ENCODE measurements at regions not wholly inside any gene's neighbourhood (a gene's known extent, or its start where the extent isn't known, plus 50 kb on each side); places are given as distances from the start of the nearest gene placed in this dataset.

- ATAC-seq (no peak), FAIRE-seq (no peak)
- POLR2A ChIA-PET, result no interaction called here
Measured at GRCh38 chr11:22566293-22566692, 59.3 kb downstream of the FANCF start.

GRCh38 chr11:22561283-22561682, 64.3 kb downstream of the FANCF start:
- FAIRE-seq, result no peak
- Histone ChIP-seq H3K9me3 (replicated peaks; ENCODE audit: control insufficient read depth, insufficient read depth, low read depth, low read length) (no peaks in the 10 kb centered on the region), H3K27ac (ENCODE audit: extremely low read depth, low read depth, low read length) (no peak overlapping the region), H3K4me1 (replicated peaks in 1 of 2; ENCODE audit: control insufficient read depth in 2 of 2, insufficient read depth in 2 of 2, low read length in 2 of 2) (no peaks in the 10 kb centered on the region), H3K36me3 (ENCODE audit: control insufficient read depth, insufficient read depth, low read length) (no peaks in the 10 kb centered on the region), H3K9ac (ENCODE audit: insufficient read depth in 1 of 2, low read depth in 2 of 2, low read length in 2 of 2) (no peak overlapping the region), H3K4me3 (no peak overlapping the region), H3K27me3 (ENCODE audit: control insufficient read depth in 2 of 2, insufficient read depth in 2 of 2, low read length in 2 of 2) (no peaks in the 10 kb centered on the region), H3K9me1 (ENCODE audit: control insufficient read depth, insufficient read depth, low read length) (no peaks in the 10 kb centered on the region), H3K79me2 (ENCODE audit: control insufficient read depth, insufficient read depth, low read length) (no peaks in the 10 kb centered on the region), H3K4me2 (ENCODE audit: insufficient read depth, low read length) (no peak overlapping the region), H2AFZ (ENCODE audit: low read depth, low read length) (no peak overlapping the region), H4K20me1 (replicated peaks; ENCODE audit: control insufficient read depth, insufficient read depth, low read length) (no peaks in the 10 kb centered on the region)
- in situ Hi-C loops (cut with MboI), result no loop called here
- ChIA-PET CTCF (ENCODE audit: low intra/inter-chr PET ratio) (no interaction called here), POLR2A (no interaction called here)
- intact Hi-C loops (cut with micrococcal nuclease), result no loop called here
- no peak for ATAC-seq
- TF ChIP-seq ZNF239 (CRISPR knock-in tag; IDR thresholded peaks at IDR 0.05), result no peak
- TF ChIP-seq CUX1 (CRISPR knock-in tag; IDR thresholded peaks at IDR 0.05), result no peak
- no peak for TF ChIP-seq BCOR (IDR thresholded peaks at IDR 0.05)
- TF ChIP-seq BRF1 (IDR thresholded peaks at IDR 0.05; ENCODE audit: borderline replicate concordance, extremely low read depth, insufficient read length), result no peak
- 6% methylated on average over 2 of the region's 2 CpGs for WGBS (ENCODE audit: insufficient coverage, low coverage, missing lambda C conversion rate)
- no TSS peak for BruUV-seq (replicated peaks)
- no peak for DNase-seq (ENCODE audit: extremely low read depth in 1 of 4, low spot score in 3 of 4)

More at GRCh38 chr11:22566293-22566692, 59.3 kb downstream of the FANCF start:
- Histone ChIP-seq H3K27ac (ENCODE audit: extremely low read depth, low read depth, low read length) (no peak overlapping the region), H3K9me1 (ENCODE audit: control insufficient read depth, insufficient read depth, low read length) (no peaks in the 10 kb centered on the region), H4K20me1 (replicated peaks; ENCODE audit: control insufficient read depth, insufficient read depth, low read length) (no peaks in the 10 kb centered on the region), H3K9ac (ENCODE audit: insufficient read depth in 1 of 2, low read depth in 2 of 2, low read length in 2 of 2) (no peak overlapping the region), H3K9me3 (replicated peaks; ENCODE audit: control insufficient read depth, insufficient read depth, low read depth, low read length) (no peaks in the 10 kb centered on the region), H3K79me2 (ENCODE audit: control insufficient read depth, insufficient read depth, low read length) (no peaks in the 10 kb centered on the region), H3K4me1 (replicated peaks in 1 of 2; ENCODE audit: control insufficient read depth in 2 of 2, insufficient read depth in 2 of 2, low read length in 2 of 2) (no peaks in the 10 kb centered on the region), H3K27me3 (ENCODE audit: control insufficient read depth in 2 of 2, insufficient read depth in 2 of 2, low read length in 2 of 2) (no peaks in the 10 kb centered on the region), H3K4me2 (ENCODE audit: insufficient read depth, low read length) (no peak overlapping the region), H2AFZ (ENCODE audit: low read depth, low read length) (no peak overlapping the region), H3K36me3 (ENCODE audit: control insufficient read depth, insufficient read depth, low read length) (no peaks in the 10 kb centered on the region), H3K4me3 (no peak overlapping the region)
- CTCF ChIA-PET (ENCODE audit: low intra/inter-chr PET ratio), result no interaction called here
- peak in 1 of 4 experiments; percentile 1 for DNase-seq (ENCODE audit: extremely low read depth in 1 of 4, low spot score in 3 of 4)
- BruUV-seq (replicated peaks), result no TSS peak
- in situ Hi-C loops (cut with MboI) (no loop called here), intact Hi-C loops (cut with micrococcal nuclease) (no loop called here)
- whole genome bisulfite sequencing (ENCODE audit: insufficient coverage, low coverage, missing lambda C conversion rate), result 0% methylated on average over 2 of the region's 2 CpGs
- TF ChIP-seq ZNF696 (CRISPR knock-in tag; conservative IDR thresholded peaks at IDR 0.05), result no peak
- peak; percentile 68 for TF ChIP-seq PKNOX1 (IDR thresholded peaks at IDR 0.05)
